ENCODE measurements at regions not wholly inside any gene's neighbourhood (a gene's known extent, or its start where the extent isn't known, plus 50 kb on each side); places are given as distances from the start of the nearest gene placed in this dataset.

GRCh38 chr13:85228692-85229091 is 570.5 kb downstream of the SLITRK6 start:
- no peak for TF ChIP-seq CTCF (IDR thresholded peaks at IDR 0.05; ENCODE audit: low read depth, low read length, poor library complexity, severe bottlenecking)
- TF ChIP-seq EZH2phosphoT487 (IDR thresholded peaks at IDR 0.05; ENCODE audit: borderline replicate concordance, low read length) = no peak

All from DOHH2 (cell line).